BJ (cell line): ENCODE measurements at regions not wholly inside any gene's neighbourhood (a gene's known extent, or its start where the extent isn't known, plus 50 kb on each side); places are given as distances from the start of the nearest gene placed in this dataset.

Experiments
- CTCF ChIA-PET: fragments of 350-600 bp; formaldehyde crosslinking; extraction: SDS; loops from one replicate; lab custom pipeline; 2021; ENCODE audit warnings: antibody characterized with exemption, inconsistent platforms; lab: Yijun Ruan, JAX
- POLR2A ChIA-PET: fragments of 300-600 bp; sonication (Branson Sonifier 250); formaldehyde crosslinking; extraction: SDS; loops from one replicate; lab custom pipeline; 2021; ENCODE audit warnings: antibody characterized with exemption; lab: Charles Lee
- DNase-seq: peaks from one replicate; pipeline ENCODE4 v3.0.0-alpha.2; 2011; ENCODE audit warnings: low read depth
- H3K27me3 ChIP-seq: 2 replicates; pipeline ENCODE4 v1.6.0; 2011; ENCODE audit warnings: low read length; ENCODE audit not compliant: control insufficient read depth, insufficient read depth
- H3K36me3 ChIP-seq: 2 replicates; pipeline ENCODE4 v1.5.1; 2011; ENCODE audit warnings: low read length; ENCODE audit not compliant: control insufficient read depth, insufficient read depth
- H3K4me3 ChIP-seq: 2 replicates; pipeline ENCODE4 v1.5.1; 2011; ENCODE audit warnings: low read depth, mild to moderate bottlenecking, control low read depth, low read length
- TF ChIP-seq, protein P1 (sequence below): IDR thresholded peaks from 2 replicates; pipeline ENCODE4 v1.5.1; 2011; ENCODE audit warnings: low read depth, mild to moderate bottlenecking, control low read depth, inconsistent platforms, low read length, moderate library complexity; ENCODE audit not compliant: insufficient read depth

GRCh38 chr6:93013054-93013453 is 406.3 kb downstream of the EPHA7 start:
- Histone ChIP-seq H3K4me3 (no peak overlapping the region), H3K27me3 (no peaks in the 10 kb centered on the region), H3K36me3 (no peaks in the 10 kb centered on the region)
- ChIA-PET CTCF (no interaction called here), POLR2A (no interaction called here)
- DNase-seq = no peak
- TF ChIP-seq, protein P1, sequence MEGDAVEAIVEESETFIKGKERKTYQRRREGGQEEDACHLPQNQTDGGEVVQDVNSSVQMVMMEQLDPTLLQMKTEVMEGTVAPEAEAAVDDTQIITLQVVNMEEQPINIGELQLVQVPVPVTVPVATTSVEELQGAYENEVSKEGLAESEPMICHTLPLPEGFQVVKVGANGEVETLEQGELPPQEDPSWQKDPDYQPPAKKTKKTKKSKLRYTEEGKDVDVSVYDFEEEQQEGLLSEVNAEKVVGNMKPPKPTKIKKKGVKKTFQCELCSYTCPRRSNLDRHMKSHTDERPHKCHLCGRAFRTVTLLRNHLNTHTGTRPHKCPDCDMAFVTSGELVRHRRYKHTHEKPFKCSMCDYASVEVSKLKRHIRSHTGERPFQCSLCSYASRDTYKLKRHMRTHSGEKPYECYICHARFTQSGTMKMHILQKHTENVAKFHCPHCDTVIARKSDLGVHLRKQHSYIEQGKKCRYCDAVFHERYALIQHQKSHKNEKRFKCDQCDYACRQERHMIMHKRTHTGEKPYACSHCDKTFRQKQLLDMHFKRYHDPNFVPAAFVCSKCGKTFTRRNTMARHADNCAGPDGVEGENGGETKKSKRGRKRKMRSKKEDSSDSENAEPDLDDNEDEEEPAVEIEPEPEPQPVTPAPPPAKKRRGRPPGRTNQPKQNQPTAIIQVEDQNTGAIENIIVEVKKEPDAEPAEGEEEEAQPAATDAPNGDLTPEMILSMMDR = no peak

- TF ChIP-seq, protein P1 = no peak
- no peak overlapping the region for H3K4me3 ChIP-seq
- no peaks in the 10 kb centered on the region for H3K36me3 ChIP-seq
- ChIA-PET POLR2A (no interaction called here), CTCF (no interaction called here)
- DNase-seq = no peak
- H3K27me3 ChIP-seq = no peaks in the 10 kb centered on the region
Measured at GRCh38 chr6:93008375-93008774, 411.0 kb downstream of the EPHA7 start.

DNA sequence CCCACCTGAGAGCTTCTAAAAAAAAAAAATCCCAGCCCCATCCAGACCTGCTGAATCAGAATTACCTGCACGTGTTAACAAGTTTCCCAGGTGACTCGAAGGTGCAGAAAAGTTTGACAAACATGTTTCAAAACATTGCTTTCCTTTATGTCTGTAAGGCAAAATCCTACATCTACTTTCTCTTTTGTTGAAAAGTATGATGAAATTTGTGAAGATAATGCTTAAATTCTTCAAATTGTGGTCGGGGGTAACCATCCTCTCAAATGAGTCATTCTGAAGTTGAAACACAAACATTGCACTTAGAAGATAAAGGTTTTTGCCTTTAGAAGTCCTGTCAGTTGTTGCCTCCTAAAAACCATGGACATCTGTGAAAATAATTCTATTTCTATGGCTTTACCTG is 429.7 kb downstream of the EPHA7 start:
- no peak for DNase-seq
- H3K4me3 ChIP-seq = no peak overlapping the region
- no peaks in the 10 kb centered on the region for H3K36me3 ChIP-seq
- POLR2A ChIA-PET = no interaction called here
- CTCF ChIA-PET = no interaction called here
- H3K27me3 ChIP-seq = no peaks in the 10 kb centered on the region
- TF ChIP-seq, protein P1 = no peak

- Histone ChIP-seq H3K4me3 (no peak overlapping the region), H3K27me3 (no peaks in the 10 kb centered on the region), H3K36me3 (no peaks in the 10 kb centered on the region)
- DNase-seq = no peak
- POLR2A ChIA-PET = no interaction called here
- TF ChIP-seq, protein P1 = no peak
- CTCF ChIA-PET = no interaction called here
Measured at GRCh38 chr6:92979281-92979680, 440.1 kb downstream of the EPHA7 start.

- Histone ChIP-seq H3K4me3 (no peak overlapping the region), H3K27me3 (no peaks in the 10 kb centered on the region), H3K36me3 (no peaks in the 10 kb centered on the region)
- POLR2A ChIA-PET = no interaction called here
- TF ChIP-seq, protein P1 = no peak
- no peak for DNase-seq
- CTCF ChIA-PET = no interaction called here
Measured at GRCh38 chr6:92977018-92977417, 442.3 kb downstream of the EPHA7 start.
